Embryonic facial prominence (tissue), 1 donor: ENCODE measurements at regions not wholly inside any gene's neighbourhood (a gene's known extent, or its start where the extent isn't known, plus 50 kb on each side); places are given as distances from the start of the nearest gene placed in this dataset.

Experiments
- DNase-seq: peaks from one replicate; pipeline ENCODE4 v3.0.0-alpha.2; 2016; ENCODE audit errors: extremely low spot score

- no peak for DNase-seq
Measured at GRCh38 chr2:53111004-53111403, 656.6 kb upstream of the CHAC2 start.

- no peak for DNase-seq
Measured at GRCh38 chr2:53108246-53108645, 659.4 kb upstream of the CHAC2 start.

DNA sequence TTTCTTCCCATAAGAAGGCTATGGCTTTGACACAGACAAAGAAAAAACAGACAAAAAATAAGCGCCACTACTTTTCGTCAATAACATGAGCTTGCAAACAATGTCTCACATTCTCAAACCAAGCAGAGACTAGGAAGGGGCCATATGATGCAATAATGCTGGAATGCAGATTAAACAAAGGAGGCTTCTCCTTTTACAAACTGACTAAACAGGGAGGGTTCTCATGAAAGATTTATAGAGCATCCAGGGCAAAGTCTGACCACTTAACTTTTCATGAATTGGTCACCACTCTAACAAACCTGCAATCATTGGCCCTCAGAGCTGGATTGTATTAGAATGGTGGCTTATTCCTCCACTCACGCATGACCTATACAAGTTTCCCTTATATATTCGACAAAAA is 663.3 kb upstream of the CHAC2 start:
- no peak for DNase-seq

GRCh38 chr2:53103679-53104078 is 663.9 kb upstream of the CHAC2 start:
- no peak for DNase-seq

- DNase-seq = no peak
Measured at GRCh38 chr2:53098696-53099078, 668.9 kb upstream of the CHAC2 start.

GRCh38 chr2:53096351-53096750 is 671.3 kb upstream of the CHAC2 start:
- no peak for DNase-seq

- no peak for DNase-seq
Measured at GRCh38 chr2:53095664-53096063, 671.9 kb upstream of the CHAC2 start.

- DNase-seq = no peak
Measured at GRCh38 chr2:53095227-53095626, 672.4 kb upstream of the CHAC2 start.

- no peak for DNase-seq
Measured at GRCh38 chr2:53093355-53093754, 674.2 kb upstream of the CHAC2 start.

- no peak for DNase-seq
Measured at GRCh38 chr2:53091183-53091582, 676.4 kb upstream of the CHAC2 start.

DNA sequence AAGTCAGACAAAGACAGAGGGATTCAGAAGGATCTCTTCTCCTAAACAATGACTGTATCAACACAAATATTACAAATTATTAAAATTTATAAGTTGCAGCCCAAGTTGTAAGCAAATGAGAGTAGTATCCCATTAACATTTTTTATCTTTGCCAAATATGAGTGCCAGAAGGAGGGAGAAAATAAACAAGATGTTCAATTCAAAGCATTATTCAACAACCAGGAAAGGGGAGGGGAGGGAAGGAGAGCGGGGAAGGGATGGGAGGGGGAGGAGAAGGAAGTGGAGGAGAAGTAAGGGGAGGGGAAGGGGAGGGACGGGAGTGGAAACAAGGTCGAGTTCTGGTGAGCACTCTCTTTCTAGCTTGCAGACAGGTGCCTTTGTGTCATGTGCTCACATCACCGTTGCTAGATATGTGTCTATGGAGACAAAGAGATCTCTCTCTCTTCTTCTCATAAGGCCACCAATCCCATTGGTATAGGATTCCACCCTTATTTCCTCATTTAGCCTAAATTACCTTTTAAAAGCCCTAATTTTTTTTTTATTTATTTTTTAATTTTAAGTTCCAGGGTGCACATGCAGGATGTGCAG is 679.6 kb upstream of the CHAC2 start:
- DNase-seq = no peak

DNA sequence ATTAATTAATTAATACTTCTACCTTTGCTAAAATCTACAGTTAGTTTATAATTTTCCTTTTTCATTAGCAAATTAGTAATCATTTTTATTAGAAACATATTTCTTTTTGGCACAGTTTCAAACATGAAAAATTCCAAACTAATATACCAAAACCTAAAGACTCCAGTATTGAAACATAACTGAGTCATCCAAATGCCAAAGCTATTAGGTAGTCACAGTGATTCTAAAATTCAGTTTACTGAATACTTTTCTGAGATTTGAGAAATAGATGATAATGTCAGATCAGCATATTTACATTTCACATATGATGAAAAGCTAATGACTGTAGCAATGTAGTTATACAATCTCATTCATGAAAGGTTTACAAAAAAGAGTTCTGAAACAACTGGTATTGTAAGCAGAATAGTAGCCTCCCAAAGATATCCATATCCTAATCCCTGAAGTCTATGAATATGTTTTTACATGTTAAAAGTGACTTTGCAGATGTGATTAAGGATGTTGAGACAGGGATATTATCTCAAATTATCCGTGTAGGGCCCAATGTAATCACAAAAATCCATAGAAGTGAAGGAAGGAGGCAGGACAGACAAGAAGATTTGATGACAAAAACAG is 680.2 kb upstream of the CHAC2 start:
- DNase-seq = no peak

GRCh38 chr2:53077413-53077812 is 690.2 kb upstream of the CHAC2 start:
- no peak for DNase-seq

- DNase-seq = no peak
Measured at GRCh38 chr2:53075760-53076159, 691.8 kb upstream of the CHAC2 start.

- no peak for DNase-seq
Measured at GRCh38 chr2:53067533-53067932, 700.1 kb upstream of the CHAC2 start.

- DNase-seq = no peak
Measured at GRCh38 chr2:53067056-53067455, 700.5 kb upstream of the CHAC2 start.

- DNase-seq = no peak
Measured at GRCh38 chr2:53064154-53064553, 703.5 kb upstream of the CHAC2 start.

DNA sequence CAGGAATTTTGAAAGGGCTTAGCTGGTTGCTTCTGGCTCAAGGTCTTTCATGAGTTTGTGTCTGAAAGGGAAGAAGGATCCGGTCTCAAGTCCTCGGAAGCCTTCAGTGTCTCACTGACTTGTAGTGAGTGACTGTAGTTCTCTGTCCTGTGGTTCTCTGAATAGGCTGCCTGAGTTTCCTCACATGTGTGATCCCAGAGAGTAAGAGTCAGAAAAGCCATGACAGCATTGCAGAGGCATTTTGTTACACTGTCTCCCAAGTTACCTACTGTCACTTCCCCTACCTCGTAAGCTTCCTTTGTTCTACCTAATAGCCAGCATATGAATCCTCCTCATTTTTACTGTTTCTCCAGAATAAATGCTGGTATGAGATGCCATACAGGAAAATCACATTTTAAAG is 709.1 kb upstream of the CHAC2 start:
- no peak for DNase-seq

DNA sequence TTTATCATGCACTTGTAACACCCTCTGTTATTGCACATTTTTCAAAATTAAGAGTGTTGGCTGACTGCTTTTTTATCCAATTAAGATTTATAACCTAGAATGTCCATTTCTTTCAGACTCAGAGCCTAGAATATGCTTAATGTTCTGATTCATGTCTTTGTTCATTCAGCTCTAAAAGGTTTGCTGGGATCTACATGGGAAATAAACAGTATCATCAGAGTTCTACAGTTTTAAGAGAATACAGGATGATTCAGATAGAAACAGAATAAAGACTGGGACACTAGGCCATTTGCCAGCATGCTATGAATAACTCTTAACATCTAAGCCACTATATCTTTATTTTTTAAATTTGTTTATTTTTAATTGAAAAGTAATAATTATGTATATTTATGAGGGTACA is 713.7 kb upstream of the CHAC2 start:
- no peak for DNase-seq

DNA sequence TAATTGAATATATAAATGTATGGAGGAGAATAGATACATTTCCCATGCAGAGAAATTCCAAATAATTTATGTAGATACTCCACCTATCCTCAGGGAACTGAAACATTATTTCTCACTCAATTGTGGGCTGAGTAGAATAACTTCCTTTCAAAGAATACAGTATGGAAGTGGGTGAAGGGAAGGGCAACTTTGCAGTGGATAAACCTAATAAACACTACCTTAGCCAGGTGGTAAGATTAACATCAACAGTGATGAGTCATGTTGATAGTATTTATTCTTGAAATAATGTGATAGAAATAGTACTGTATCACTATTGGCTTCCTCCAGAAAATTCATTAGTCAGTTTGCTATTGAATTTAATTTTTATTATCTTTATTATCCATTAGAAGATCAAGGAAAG is 716.4 kb upstream of the CHAC2 start:
- no peak for DNase-seq

- no peak for DNase-seq
Measured at GRCh38 chr2:53040536-53041229, 726.9 kb upstream of the CHAC2 start.

- no peak for DNase-seq
Measured at GRCh38 chr2:53036196-53036595, 731.4 kb upstream of the CHAC2 start.

DNA sequence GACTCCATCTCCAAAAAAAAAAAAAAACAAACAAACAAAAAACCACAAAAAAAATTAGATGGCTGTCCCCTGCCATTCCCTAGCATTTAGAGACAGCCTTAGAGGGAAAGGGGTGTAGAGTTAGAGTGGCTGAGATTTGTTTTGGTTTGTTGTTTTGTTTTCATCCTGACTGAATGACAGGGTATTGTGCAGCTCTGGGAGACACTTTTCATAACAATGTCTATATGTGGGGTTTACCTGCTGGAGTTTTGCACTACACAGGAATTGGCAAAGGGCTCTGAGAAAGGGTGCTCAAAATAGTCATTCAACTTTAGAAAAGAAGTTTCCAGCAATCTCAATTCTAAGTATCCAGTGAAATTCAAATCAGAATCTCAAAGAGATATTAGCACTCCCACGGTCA is 732.5 kb upstream of the CHAC2 start:
- DNase-seq = no peak

DNA sequence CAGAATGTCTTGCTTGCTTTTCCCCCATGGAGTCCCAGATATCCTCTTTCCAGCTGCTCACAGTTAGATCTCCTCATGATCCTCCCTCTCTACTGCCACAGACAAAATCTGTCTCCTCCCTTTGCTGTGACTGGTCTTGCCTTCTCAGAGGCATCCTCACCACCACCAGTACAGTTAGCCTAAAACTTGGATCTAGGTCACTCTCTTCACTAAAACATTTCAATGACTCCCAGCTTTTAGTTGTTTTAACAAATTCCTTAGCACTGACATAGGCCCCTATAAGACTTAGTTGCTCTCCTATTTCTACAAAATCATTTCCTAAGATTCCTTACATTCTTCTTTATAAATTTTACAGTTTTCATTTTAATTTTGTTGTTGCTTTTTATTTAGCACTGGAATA is 734.2 kb upstream of the CHAC2 start:
- no peak for DNase-seq
